Skeletal muscle cell (primary cell): ENCODE measurements at regions not wholly inside any gene's neighbourhood (a gene's known extent, or its start where the extent isn't known, plus 50 kb on each side); places are given as distances from the start of the nearest gene placed in this dataset.
"Not testable (repeated sequence)": the region's sequence is repeated elsewhere in the genome, so short reads cannot be mapped to it uniquely, and the experiment has no call there.

Experiments
- DNase-seq: peaks from one replicate; pipeline ENCODE4 v3.0.0-alpha.2; 2010; ENCODE audit warnings: low read depth
- H3K4me3 ChIP-seq: 2 replicates; pipeline ENCODE4 v1.5.1; 2011; ENCODE audit warnings: low read depth, mild to moderate bottlenecking, control low read depth, low read length, moderate library complexity

- H3K4me3 ChIP-seq: peak overlapping the region; percentile 14
Observed at GRCh38 chr3:102673271-102674115, 238.7 kb downstream of the ZPLD1 start.

GRCh38 chr3:102674284-102674683 is 239.5 kb downstream of the ZPLD1 start:
- DNase-seq: no peak
- H3K4me3 ChIP-seq: no peak overlapping the region

More at GRCh38 chr3:102673271-102674115, 238.7 kb downstream of the ZPLD1 start:
- no peak for DNase-seq

GRCh38 chr3:102676424-102676823 is 241.6 kb downstream of the ZPLD1 start:
- no peak for DNase-seq
- H3K4me3 ChIP-seq: no peak overlapping the region

- no peak overlapping the region for H3K4me3 ChIP-seq
Observed at GRCh38 chr3:102682741-102683140, 247.9 kb downstream of the ZPLD1 start.

GRCh38 chr3:102686792-102687191 is 252.0 kb downstream of the ZPLD1 start:
- no peak overlapping the region for H3K4me3 ChIP-seq
- no peak for DNase-seq

More at GRCh38 chr3:102682741-102683140, 247.9 kb downstream of the ZPLD1 start:
- DNase-seq: no peak

GRCh38 chr3:102687851-102688555 is 253.2 kb downstream of the ZPLD1 start:
- H3K4me3 ChIP-seq: no peak overlapping the region
- no peak for DNase-seq

GRCh38 chr3:102688556-102688930 is 253.7 kb downstream of the ZPLD1 start:
- H3K4me3 ChIP-seq: no peak overlapping the region
- no peak for DNase-seq

- DNase-seq: no peak
- H3K4me3 ChIP-seq: no peak overlapping the region
Observed at GRCh38 chr3:102691507-102691906, 256.7 kb downstream of the ZPLD1 start.

DNA sequence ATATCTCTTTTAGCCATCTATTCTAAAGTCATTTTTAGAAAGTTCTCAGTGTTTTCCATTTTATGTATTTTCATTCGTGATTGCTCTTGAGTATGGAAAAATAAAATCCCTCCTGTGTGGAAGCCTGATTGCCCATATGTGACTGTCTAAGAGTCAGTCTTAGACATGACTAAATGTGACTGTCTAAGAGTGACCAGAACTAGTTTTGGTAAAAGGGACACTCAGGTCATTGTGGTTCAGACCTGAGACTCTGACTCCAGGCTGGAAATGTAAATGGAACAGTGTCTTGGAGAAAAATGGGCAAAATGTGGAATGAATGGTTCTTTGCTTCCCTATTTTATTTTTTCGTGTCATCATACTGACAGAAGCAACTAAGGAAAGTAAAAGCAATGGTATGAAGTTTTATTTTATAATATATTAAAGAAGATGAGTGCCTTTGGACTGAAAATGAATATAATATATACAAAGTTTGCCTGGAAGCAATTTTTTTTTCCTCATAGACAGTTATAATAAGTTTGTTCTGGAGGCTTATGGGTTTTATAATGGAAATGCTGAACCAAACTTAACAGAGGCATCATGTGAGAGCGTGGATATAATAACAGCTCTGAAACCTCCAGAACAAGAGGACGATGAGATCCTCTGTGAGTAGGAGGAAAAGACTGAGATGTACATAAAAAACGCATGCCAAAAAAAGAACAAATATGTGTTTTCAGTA is 264.4 kb downstream of the ZPLD1 start:
- no peak overlapping the region for H3K4me3 ChIP-seq
- no peak for DNase-seq

GRCh38 chr3:102699819-102700140 is 265.0 kb downstream of the ZPLD1 start:
- no peak for DNase-seq
- no peak overlapping the region for H3K4me3 ChIP-seq

DNA sequence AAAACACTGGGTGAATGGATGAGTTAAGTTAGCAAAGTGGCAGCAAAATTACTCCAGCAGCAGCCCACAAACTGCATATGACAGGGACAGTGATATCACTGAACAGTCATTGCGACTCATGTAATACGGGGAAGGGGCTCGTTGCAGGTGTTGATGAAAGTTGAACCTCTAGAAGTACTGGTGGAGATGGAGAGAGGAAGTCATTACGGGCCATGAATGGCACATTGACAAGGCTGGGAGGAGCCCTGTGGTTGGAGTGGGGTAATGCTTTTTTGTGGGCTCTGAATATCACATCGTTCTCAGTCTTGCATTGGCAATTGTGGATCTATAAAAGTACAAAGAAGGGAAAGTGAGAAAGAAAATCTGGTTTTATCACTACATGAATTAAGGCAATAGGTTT is 278.1 kb downstream of the ZPLD1 start:
- no peak for DNase-seq
- no peak overlapping the region for H3K4me3 ChIP-seq

- no peak for DNase-seq
Observed at GRCh38 chr3:102714567-102714966, 279.8 kb downstream of the ZPLD1 start.

GRCh38 chr3:102715030-102715697 is 280.3 kb downstream of the ZPLD1 start:
- no peak for DNase-seq
- H3K4me3 ChIP-seq: no peak overlapping the region

More at GRCh38 chr3:102714567-102714966, 279.8 kb downstream of the ZPLD1 start:
- H3K4me3 ChIP-seq: no peak overlapping the region

- no peak for DNase-seq
- H3K4me3 ChIP-seq: no peak overlapping the region
Observed at GRCh38 chr3:102718651-102719050, 283.8 kb downstream of the ZPLD1 start.

DNA sequence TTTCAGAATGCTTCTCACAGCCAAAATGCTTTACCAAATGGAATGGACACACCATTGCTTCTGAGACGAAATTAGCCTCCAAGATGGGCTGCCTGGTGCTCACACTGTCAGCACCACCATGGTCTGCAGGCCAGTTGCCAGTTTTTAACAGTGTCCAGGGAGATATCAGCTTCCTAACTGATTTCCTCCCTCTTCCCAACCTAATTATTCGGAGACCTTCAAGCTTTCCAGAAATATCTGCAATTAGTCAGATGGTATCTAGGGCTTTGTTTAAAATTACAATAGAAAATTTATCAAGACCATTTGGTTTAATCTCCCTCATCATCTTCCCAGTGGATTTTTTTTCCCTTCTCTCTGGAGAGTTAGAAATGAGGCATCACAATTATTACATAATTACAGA is 287.5 kb downstream of the ZPLD1 start:
- H3K4me3 ChIP-seq: no peak overlapping the region
- no peak for DNase-seq

DNA sequence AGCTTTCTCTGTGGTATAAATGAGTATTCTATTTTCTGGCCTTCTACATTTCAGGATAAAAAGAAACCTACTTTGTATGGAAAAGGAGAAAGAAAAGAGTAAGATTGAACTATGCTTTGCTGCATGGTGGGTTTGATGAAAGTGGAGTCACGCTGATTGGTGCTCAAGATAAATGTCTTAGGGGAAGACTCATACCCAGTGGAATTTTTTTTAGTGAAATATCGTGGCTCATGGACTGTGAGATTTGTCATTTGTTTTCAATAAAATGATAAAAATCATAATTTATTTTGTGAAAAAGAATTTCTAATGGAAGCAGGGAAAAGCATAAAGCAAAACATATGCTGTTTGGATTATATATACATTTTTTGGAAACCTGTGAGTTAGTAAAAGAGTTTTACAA is 292.5 kb downstream of the ZPLD1 start:
- no peak overlapping the region for H3K4me3 ChIP-seq
- no peak for DNase-seq

DNA sequence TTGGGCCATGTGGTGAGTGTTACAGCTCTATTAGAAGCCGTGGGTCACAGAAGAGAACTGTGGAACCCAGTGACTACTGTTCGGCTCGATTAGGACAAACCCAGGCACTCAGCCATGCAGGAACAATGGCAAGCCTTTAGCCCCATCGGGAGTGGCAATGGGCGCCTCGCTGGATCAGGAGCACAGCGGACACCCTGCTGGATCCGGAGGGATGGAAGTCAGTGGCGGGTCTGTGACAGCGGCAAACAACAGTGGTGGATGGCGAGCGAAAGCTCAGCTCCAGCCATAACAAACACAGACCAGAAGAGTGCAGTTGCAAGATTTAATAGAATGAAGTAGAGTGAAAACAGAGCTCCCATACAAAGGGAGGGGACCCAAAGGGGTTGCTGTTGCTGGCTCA is 297.8 kb downstream of the ZPLD1 start:
- DNase-seq, H3K4me3 ChIP-seq: not testable (repeated sequence)

GRCh38 chr3:102733791-102734563 is 299.2 kb downstream of the ZPLD1 start:
- DNase-seq: no peak
- no peak overlapping the region for H3K4me3 ChIP-seq

DNA sequence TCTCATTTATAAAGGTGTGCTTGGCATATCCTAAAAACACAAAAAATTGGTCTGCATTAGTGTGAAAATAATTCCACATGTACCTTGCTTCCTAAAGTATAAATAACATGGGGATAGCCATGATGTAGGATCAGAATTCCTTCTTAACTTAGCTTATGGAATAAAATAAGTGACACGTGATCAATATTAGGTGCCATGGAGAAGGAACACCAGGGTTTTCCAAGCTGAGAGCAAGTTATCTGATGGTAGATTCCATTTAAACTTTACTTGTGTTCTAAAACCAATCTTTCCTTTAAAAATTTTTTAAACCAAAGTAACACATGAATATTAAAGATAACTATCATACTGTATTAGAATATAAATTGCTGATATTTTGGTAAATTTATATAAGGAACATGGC is 300.5 kb downstream of the ZPLD1 start:
- H3K4me3 ChIP-seq: no peak overlapping the region
- no peak for DNase-seq
